ENCODE measurements at regions not wholly inside any gene's neighbourhood (a gene's known extent, or its start where the extent isn't known, plus 50 kb on each side); places are given as distances from the start of the nearest gene placed in this dataset.

DNA sequence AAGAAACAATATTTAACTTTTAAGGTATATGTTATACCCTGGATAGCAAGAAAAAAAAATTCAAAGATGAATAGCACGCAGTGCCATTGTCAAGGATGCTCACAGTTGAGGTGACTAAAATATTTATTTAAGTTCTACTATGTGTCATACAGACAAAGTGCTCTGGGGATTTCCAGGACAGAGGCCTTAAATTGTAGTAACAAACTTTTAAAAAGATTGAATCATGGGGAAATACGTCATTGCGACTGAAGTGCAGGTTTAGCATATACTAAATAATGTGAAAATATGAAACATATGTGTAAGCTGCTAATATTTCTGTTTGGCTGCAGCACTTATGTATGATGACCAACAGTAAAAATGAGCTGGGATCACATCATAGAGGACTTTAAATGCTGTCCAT is 748.0 kb upstream of the PCDH7 start:
- no peak overlapping the region for H3K4me3 ChIP-seq
- H3K9me3 ChIP-seq: no peaks in the 10 kb centered on the region
- no peak for DNase-seq
- no peak for TF ChIP-seq POLR2A (IDR thresholded peaks at IDR 0.05)
- TF ChIP-seq, protein P1, sequence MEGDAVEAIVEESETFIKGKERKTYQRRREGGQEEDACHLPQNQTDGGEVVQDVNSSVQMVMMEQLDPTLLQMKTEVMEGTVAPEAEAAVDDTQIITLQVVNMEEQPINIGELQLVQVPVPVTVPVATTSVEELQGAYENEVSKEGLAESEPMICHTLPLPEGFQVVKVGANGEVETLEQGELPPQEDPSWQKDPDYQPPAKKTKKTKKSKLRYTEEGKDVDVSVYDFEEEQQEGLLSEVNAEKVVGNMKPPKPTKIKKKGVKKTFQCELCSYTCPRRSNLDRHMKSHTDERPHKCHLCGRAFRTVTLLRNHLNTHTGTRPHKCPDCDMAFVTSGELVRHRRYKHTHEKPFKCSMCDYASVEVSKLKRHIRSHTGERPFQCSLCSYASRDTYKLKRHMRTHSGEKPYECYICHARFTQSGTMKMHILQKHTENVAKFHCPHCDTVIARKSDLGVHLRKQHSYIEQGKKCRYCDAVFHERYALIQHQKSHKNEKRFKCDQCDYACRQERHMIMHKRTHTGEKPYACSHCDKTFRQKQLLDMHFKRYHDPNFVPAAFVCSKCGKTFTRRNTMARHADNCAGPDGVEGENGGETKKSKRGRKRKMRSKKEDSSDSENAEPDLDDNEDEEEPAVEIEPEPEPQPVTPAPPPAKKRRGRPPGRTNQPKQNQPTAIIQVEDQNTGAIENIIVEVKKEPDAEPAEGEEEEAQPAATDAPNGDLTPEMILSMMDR (IDR thresholded peaks at IDR 0.05): no peak
- no peaks in the 10 kb centered on the region for H3K36me3 ChIP-seq
- no peak overlapping the region for H3K27ac ChIP-seq
- no peaks in the 10 kb centered on the region for H3K4me1 ChIP-seq
- no peaks in the 10 kb centered on the region for H3K27me3 ChIP-seq

GRCh38 chr4:29983890-29984289 is 736.3 kb upstream of the PCDH7 start:
- DNase-seq: no peak
- H3K36me3 ChIP-seq: no peaks in the 10 kb centered on the region
- TF ChIP-seq, protein P1 (IDR thresholded peaks at IDR 0.05): no peak
- no peak for TF ChIP-seq POLR2A (IDR thresholded peaks at IDR 0.05)
- no peaks in the 10 kb centered on the region for H3K4me1 ChIP-seq
- no peaks in the 10 kb centered on the region for H3K27me3 ChIP-seq
- H3K27ac ChIP-seq: no peak overlapping the region
- H3K9me3 ChIP-seq: no peaks in the 10 kb centered on the region
- H3K4me3 ChIP-seq: no peak overlapping the region

DNA sequence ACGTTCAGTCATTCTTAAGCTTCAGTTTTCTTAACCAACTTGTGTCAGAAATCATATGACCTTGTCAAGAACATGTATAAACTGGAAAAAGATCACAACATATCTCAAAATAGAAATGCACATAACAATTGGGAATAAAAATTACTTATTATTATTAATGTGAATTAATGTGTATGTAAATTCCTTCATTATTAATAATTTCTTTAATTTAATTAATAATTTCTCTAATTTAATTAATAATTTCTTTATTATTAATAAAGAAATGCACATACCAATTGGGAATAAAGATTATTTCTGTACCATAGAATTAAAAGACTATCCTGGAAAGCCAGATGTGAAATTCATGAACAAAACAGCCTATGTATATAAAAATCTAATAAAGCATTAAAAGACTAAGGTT is 718.5 kb upstream of the PCDH7 start:
- H3K4me1 ChIP-seq: no peaks in the 10 kb centered on the region
- no peaks in the 10 kb centered on the region for H3K36me3 ChIP-seq
- H3K27ac ChIP-seq: no peak overlapping the region
- H3K27me3 ChIP-seq: no peaks in the 10 kb centered on the region
- H3K9me3 ChIP-seq: no peaks in the 10 kb centered on the region
- no peak for TF ChIP-seq POLR2A (IDR thresholded peaks at IDR 0.05)
- TF ChIP-seq, protein P1 (IDR thresholded peaks at IDR 0.05): no peak
- no peak overlapping the region for H3K4me3 ChIP-seq
- DNase-seq: no peak

DNA sequence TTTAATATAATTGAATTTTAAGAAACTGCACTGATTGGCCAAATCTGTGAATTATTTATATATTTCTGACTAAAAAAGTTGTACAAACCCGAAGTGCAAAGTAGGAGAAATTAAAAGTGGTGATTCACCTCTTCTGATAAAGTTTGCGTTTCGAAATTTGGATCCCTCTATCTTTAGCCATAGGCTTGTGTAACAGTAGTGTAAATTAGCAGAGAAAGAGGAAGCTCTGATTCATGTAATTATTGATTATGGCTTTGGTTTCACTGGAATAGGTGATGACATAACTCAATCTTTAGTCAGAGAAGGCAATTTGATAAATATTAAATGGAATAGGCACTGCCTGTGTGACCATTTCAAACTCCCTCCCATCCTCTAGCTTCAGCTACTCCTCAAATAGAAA is 717.8 kb upstream of the PCDH7 start:
- Histone ChIP-seq H3K36me3 (no peaks in the 10 kb centered on the region), H3K9me3 (no peaks in the 10 kb centered on the region), H3K4me1 (no peaks in the 10 kb centered on the region), H3K27ac (no peak overlapping the region), H3K4me3 (no peak overlapping the region), H3K27me3 (no peaks in the 10 kb centered on the region)
- TF ChIP-seq POLR2A (IDR thresholded peaks at IDR 0.05): no peak
- TF ChIP-seq, protein P1 (IDR thresholded peaks at IDR 0.05): no peak
- DNase-seq: no peak

DNA sequence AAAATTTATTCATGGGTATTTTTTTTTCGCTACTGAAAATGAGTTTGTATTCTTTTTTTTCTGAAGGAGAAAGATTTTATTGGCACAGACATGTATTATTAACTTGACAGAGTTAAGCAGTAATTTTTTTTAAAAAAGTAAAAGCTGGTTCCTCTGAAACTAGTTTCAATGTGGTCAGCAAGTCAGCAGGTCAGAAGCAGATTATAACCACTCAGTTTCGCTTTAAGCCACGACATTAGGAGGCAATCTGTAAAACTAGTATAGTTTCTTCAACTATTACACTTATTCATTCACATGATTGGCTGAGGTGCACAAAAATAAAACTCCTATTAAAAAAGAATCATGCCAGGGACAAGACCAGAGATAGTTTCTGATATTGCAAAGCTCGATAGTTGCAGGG is 714.2 kb upstream of the PCDH7 start:
- no peak for DNase-seq

More for the DNA sequence above, 714.2 kb upstream of the PCDH7 start:
- TF ChIP-seq, protein P1 (IDR thresholded peaks at IDR 0.05): no peak
- no peak for TF ChIP-seq POLR2A (IDR thresholded peaks at IDR 0.05)
- Histone ChIP-seq H3K27me3 (no peaks in the 10 kb centered on the region), H3K36me3 (no peaks in the 10 kb centered on the region), H3K9me3 (no peaks in the 10 kb centered on the region), H3K4me1 (no peaks in the 10 kb centered on the region), H3K4me3 (no peak overlapping the region), H3K27ac (no peak overlapping the region)
